ENCODE measurements at regions not wholly inside any gene's neighbourhood (a gene's known extent, or its start where the extent isn't known, plus 50 kb on each side); places are given as distances from the start of the nearest gene placed in this dataset.

GRCh38 chr18:65439188-65439587, 311.6 kb upstream of the CDH7 start:
- TF ChIP-seq CTCF (IDR thresholded peaks at IDR 0.05) (no peak), REST (IDR thresholded peaks at IDR 0.05) (no peak), MYC (IDR thresholded peaks at IDR 0.05; ENCODE audit: borderline replicate concordance, low read length) (no peak), CHD2 (IDR thresholded peaks at IDR 0.05; ENCODE audit: low read length, partially characterized antibody) (no peak), JUN (IDR thresholded peaks at IDR 0.05) (no peak), CBX8 (IDR thresholded peaks at IDR 0.05) (no peak), RNF2 (IDR thresholded peaks at IDR 0.05; ENCODE audit: borderline replicate concordance, low read depth) (no peak), ZFP36 (IDR thresholded peaks at IDR 0.05; ENCODE audit: borderline replicate concordance, partially characterized antibody) (no peak), POLR2A (IDR thresholded peaks at IDR 0.05; ENCODE audit: low read length) (no peak), EP300 (IDR thresholded peaks at IDR 0.05) (no peak), HMGXB4 (CRISPR knock-in tag; IDR thresholded peaks at IDR 0.05; ENCODE audit: borderline replicate concordance) (no peak), TFCP2L1 (CRISPR knock-in tag; IDR thresholded peaks at IDR 0.05) (no peak)
